ENCODE measurements at regions not wholly inside any gene's neighbourhood (a gene's known extent, or its start where the extent isn't known, plus 50 kb on each side); places are given as distances from the start of the nearest gene placed in this dataset.

DNA sequence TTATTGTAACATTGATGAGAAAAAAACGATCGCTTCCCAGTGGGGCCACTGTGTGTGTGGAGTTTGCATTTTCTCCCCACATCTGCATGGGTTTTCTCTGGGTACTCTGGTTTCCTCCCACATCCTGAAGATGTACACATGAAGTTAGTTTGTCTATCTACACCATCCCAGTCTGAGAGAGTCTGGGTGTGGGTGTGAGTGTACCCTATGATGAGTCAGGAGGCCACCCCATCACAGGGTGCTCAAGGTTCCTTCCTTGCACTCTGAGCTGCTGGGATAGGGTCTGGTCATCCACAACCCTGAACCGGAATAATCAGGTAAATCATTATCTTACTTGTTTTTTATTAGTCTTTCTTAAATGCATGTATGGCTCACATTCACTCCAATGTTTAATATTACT, 457.1 kb downstream of the NTRK3 start:
- H3K4me3 Mint-ChIP-seq = no peak overlapping the region
- Histone ChIP-seq H3K4me3 (ENCODE audit: low read length) (no peak overlapping the region), H3K9ac (ENCODE audit: extremely low read depth, low read length, poor library complexity, severe bottlenecking) (no peak overlapping the region), H3K27me3 (ENCODE audit: control insufficient read depth, insufficient read depth, low read length, poor library complexity, severe bottlenecking) (peaks cover 67% of the 10 kb centered on the region), H3K36me3 (ENCODE audit: control insufficient read depth, insufficient read depth, low read length) (no peaks in the 10 kb centered on the region), H3K27ac (ENCODE audit: low read depth, low read length) (no peak overlapping the region), H3K9me3 (ENCODE audit: control insufficient read depth, low read length) (no peaks in the 10 kb centered on the region), H3K4me1 (ENCODE audit: control insufficient read depth, insufficient read depth, low read length) (no peaks in the 10 kb centered on the region)
- no peak for DNase-seq
- no peaks in the 10 kb centered on the region for H3K9me3 Mint-ChIP-seq
- TF ChIP-seq, protein P1, sequence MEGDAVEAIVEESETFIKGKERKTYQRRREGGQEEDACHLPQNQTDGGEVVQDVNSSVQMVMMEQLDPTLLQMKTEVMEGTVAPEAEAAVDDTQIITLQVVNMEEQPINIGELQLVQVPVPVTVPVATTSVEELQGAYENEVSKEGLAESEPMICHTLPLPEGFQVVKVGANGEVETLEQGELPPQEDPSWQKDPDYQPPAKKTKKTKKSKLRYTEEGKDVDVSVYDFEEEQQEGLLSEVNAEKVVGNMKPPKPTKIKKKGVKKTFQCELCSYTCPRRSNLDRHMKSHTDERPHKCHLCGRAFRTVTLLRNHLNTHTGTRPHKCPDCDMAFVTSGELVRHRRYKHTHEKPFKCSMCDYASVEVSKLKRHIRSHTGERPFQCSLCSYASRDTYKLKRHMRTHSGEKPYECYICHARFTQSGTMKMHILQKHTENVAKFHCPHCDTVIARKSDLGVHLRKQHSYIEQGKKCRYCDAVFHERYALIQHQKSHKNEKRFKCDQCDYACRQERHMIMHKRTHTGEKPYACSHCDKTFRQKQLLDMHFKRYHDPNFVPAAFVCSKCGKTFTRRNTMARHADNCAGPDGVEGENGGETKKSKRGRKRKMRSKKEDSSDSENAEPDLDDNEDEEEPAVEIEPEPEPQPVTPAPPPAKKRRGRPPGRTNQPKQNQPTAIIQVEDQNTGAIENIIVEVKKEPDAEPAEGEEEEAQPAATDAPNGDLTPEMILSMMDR (conservative IDR thresholded peaks at IDR 0.05) = no peak
- H3K27me3 Mint-ChIP-seq (ENCODE audit: insufficient read depth) = peaks cover 28% of the 10 kb centered on the region
- WGBS, 2 experiments (ENCODE audit: insufficient coverage in 1 of 2, insufficient read length in 1 of 2) = 92% methylated on average over 3 of the region's 3 CpGs; no CpG with 5 or more reads in 1 of the 2 experiments
- H3K4me1 Mint-ChIP-seq = peaks cover 2% of the 10 kb centered on the region
- no peak overlapping the region for H3K27ac Mint-ChIP-seq
- H3K36me3 Mint-ChIP-seq (ENCODE audit: low read depth) = no peaks in the 10 kb centered on the region

DNA sequence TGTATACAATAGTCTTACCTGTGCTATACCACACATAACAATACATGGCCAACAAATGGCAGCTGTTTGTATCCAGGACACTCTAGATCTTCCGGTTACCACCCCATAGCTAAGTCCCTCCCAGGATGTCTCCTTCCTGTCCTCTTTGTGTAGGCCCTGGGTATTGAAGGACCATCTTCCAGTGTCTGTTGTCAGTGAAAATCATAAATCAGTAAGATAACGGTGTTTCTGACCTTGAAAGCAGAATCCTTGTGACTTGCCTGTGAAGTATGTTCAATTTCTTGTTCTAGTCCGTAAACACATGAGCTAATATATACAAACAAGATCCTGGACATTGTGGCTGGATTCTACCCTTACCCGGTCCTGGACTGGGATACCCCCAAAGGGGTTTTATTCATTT, 462.8 kb downstream of the NTRK3 start:
- peaks cover 10% of the 10 kb centered on the region for H3K27me3 Mint-ChIP-seq (ENCODE audit: insufficient read depth)
- 95 to 100% methylated on average over 1 to 4 of the region's 4 CpGs for WGBS, 2 experiments (ENCODE audit: insufficient coverage in 1 of 2, insufficient read length in 1 of 2)
- peaks cover 13% of the 10 kb centered on the region for H3K4me1 Mint-ChIP-seq
- H3K9ac ChIP-seq (ENCODE audit: extremely low read depth, low read length, poor library complexity, severe bottlenecking) = no peak overlapping the region
- H3K36me3 Mint-ChIP-seq (ENCODE audit: low read depth) = no peaks in the 10 kb centered on the region
- H3K4me3 Mint-ChIP-seq = no peak overlapping the region
- DNase-seq = no peak
- TF ChIP-seq, protein P1 (conservative IDR thresholded peaks at IDR 0.05) = no peak
- H3K4me3 ChIP-seq (ENCODE audit: low read length) = no peak overlapping the region
- no peaks in the 10 kb centered on the region for H3K9me3 Mint-ChIP-seq
- H3K36me3 ChIP-seq (ENCODE audit: control insufficient read depth, insufficient read depth, low read length) = no peaks in the 10 kb centered on the region
- no peaks in the 10 kb centered on the region for H3K9me3 ChIP-seq (ENCODE audit: control insufficient read depth, low read length)
- peaks cover 2% of the 10 kb centered on the region for H3K4me1 ChIP-seq (ENCODE audit: control insufficient read depth, insufficient read depth, low read length)
- H3K27ac Mint-ChIP-seq = no peak overlapping the region
- no peak overlapping the region for H3K27ac ChIP-seq (ENCODE audit: low read depth, low read length)
- peaks cover 41% of the 10 kb centered on the region for H3K27me3 ChIP-seq (ENCODE audit: control insufficient read depth, insufficient read depth, low read length, poor library complexity, severe bottlenecking)

DNA sequence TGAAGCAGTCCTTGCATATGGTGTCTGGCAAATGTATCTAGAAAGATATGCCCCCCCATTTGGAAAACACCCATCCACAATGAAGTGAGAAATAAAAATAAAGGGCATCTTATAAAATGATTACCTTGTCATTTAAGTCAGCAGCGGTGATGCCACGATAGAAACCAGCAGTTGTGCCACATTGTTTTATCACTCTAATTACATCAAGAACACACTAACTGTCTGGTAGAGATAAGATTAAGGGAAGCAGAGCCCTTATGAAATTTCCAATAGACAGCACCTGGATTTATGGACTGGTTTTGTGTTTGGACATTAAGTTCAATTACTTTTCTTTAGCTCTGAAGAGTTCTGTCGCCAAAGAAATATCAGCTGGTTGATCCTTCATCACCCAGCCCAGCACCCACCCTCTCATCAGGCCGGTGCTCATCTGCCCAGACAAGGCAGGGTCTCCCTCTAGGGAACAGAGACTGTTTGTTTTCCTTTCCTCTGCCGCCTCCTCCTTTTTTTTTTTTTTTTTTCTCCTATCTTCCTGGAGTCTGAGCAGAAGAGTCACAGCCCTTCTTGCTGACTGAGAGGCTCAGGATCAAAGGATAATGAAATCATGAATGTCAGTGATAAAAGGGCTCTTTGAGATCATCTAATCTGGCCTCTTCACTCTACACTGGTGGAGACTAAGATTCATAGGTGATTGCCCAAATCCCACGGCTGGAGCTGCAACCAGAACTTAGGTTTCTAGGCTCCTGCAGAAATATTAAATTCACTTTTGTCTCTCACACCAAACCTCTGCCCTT, 464.1 kb downstream of the NTRK3 start:
- Mint-ChIP-seq H3K9me3 (no peaks in the 10 kb centered on the region), H3K4me1 (peaks cover 13% of the 10 kb centered on the region), H3K36me3 (ENCODE audit: low read depth) (no peaks in the 10 kb centered on the region), H3K27me3 (ENCODE audit: insufficient read depth) (peaks cover 10% of the 10 kb centered on the region), H3K27ac (no peak overlapping the region), H3K4me3 (no peak overlapping the region)
- peaks cover 2% of the 10 kb centered on the region for H3K4me1 ChIP-seq (ENCODE audit: control insufficient read depth, insufficient read depth, low read length)
- H3K36me3 ChIP-seq (ENCODE audit: control insufficient read depth, insufficient read depth, low read length) = no peaks in the 10 kb centered on the region
- DNase-seq = no peak
- H3K9me3 ChIP-seq (ENCODE audit: control insufficient read depth, low read length) = no peaks in the 10 kb centered on the region
- TF ChIP-seq, protein P1 (conservative IDR thresholded peaks at IDR 0.05) = no peak
- H3K27ac ChIP-seq (ENCODE audit: low read depth, low read length) = no peak overlapping the region
- H3K4me3 ChIP-seq (ENCODE audit: low read length) = no peak overlapping the region
- peaks cover 35% of the 10 kb centered on the region for H3K27me3 ChIP-seq (ENCODE audit: control insufficient read depth, insufficient read depth, low read length, poor library complexity, severe bottlenecking)
- H3K9ac ChIP-seq (ENCODE audit: extremely low read depth, low read length, poor library complexity, severe bottlenecking) = no peak overlapping the region
- WGBS, 2 experiments (ENCODE audit: insufficient coverage in 1 of 2, insufficient read length in 1 of 2) = 63 to 93% methylated on average over 3 to 6 of the region's 6 CpGs

Measured in endodermal cell (in vitro differentiated cells).